ENCODE measurements at regions not wholly inside any gene's neighbourhood (a gene's known extent, or its start where the extent isn't known, plus 50 kb on each side); places are given as distances from the start of the nearest gene placed in this dataset.
"Not testable (repeated sequence)": the region's sequence is repeated elsewhere in the genome, so short reads cannot be mapped to it uniquely, and the experiment has no call there.

- no peaks in the 10 kb centered on the region for H4K20me1 ChIP-seq
- no peak overlapping the region for H3K4me3 ChIP-seq
- no peak overlapping the region for H3K9ac ChIP-seq
- H3K27me3 ChIP-seq = no peaks in the 10 kb centered on the region
- H3K4me2 ChIP-seq = no peak overlapping the region
- no peaks in the 10 kb centered on the region for H3K9me3 ChIP-seq (replicated peaks in 1 of 11)
- TF ChIP-seq Cebpa-rat (IDR thresholded peaks at IDR 0.05) = no peak
- peaks cover 0 to 7% (median 0%) of the 10 kb centered on the region in 10 experiments; a peak in 1 of 20 replicates for H3K4me1 ChIP-seq
- no peaks in the 10 kb centered on the region for H3K36me3 ChIP-seq
- H3K27ac ChIP-seq = no peak overlapping the region
Observed at GRCh38 chr14:40248671-40249070, 816.4 kb upstream of the FBXO33 start.

- H3K4me3 ChIP-seq = no peak overlapping the region
- no peaks in the 10 kb centered on the region for H4K20me1 ChIP-seq
- H3K4me2 ChIP-seq = no peak overlapping the region
- H3K9me3 ChIP-seq (replicated peaks in 1 of 11) = peaks cover 10 to 30% (median 20%) of the 10 kb centered on the region in 11 experiments
- 0 out of 22 replicates have a peak, but pooled peaks cover 0 to 4% (median 0%) of the 10 kb centered on the region in 11 experiments for H3K36me3 ChIP-seq
- no peak for TF ChIP-seq Cebpa-rat (IDR thresholded peaks at IDR 0.05)
- no peak overlapping the region for H3K9ac ChIP-seq
- H3K27ac ChIP-seq = no peak overlapping the region
- H3K27me3 ChIP-seq = no peaks in the 10 kb centered on the region
- no peaks in the 10 kb centered on the region for H3K4me1 ChIP-seq
Observed at GRCh38 chr14:40240245-40240859, 808.1 kb upstream of the FBXO33 start.

- no peak overlapping the region for H3K9ac ChIP-seq
- 0 out of 22 replicates have a peak, but pooled peaks cover 0 to 13% (median 0%) of the 10 kb centered on the region in 11 experiments for H3K36me3 ChIP-seq
- H3K9me3 ChIP-seq (replicated peaks in 1 of 11) = peaks cover 23 to 45% (median 29%) of the 10 kb centered on the region in 11 experiments
- H3K4me1 ChIP-seq = no peaks in the 10 kb centered on the region
- no peaks in the 10 kb centered on the region for H3K27me3 ChIP-seq
- H4K20me1 ChIP-seq = no peaks in the 10 kb centered on the region
- H3K4me3 ChIP-seq = no peak overlapping the region
- TF ChIP-seq Cebpa-rat (IDR thresholded peaks at IDR 0.05) = no peak
- H3K27ac ChIP-seq = no peak overlapping the region
- H3K4me2 ChIP-seq = no peak overlapping the region
Observed at GRCh38 chr14:40232302-40232701, 800.1 kb upstream of the FBXO33 start.

GRCh38 chr14:40229676-40230075 is 797.4 kb upstream of the FBXO33 start:
- Histone ChIP-seq H3K9ac (no peak overlapping the region), H3K36me3 (0 out of 22 replicates have a peak, but pooled peaks cover 0 to 8% (median 0%) of the 10 kb centered on the region in 11 experiments), H3K4me1 (no peaks in the 10 kb centered on the region), H3K27ac (no peak overlapping the region), H3K4me2 (no peak overlapping the region), H3K4me3 (no peak overlapping the region), H3K9me3 (replicated peaks in 1 of 11) (peaks cover 10 to 19% (median 12%) of the 10 kb centered on the region in 11 experiments), H4K20me1 (no peaks in the 10 kb centered on the region), H3K27me3 (no peaks in the 10 kb centered on the region)
- TF ChIP-seq Cebpa-rat (IDR thresholded peaks at IDR 0.05) = no peak

GRCh38 chr14:40222996-40223395 is 790.8 kb upstream of the FBXO33 start:
- H3K9ac ChIP-seq = no peak overlapping the region
- H3K36me3 ChIP-seq = peaks cover 0 to 3% (median 0%) of the 10 kb centered on the region in 11 experiments; a peak in 1 of 22 replicates
- H4K20me1 ChIP-seq = no peaks in the 10 kb centered on the region
- H3K4me1 ChIP-seq = peaks cover 15 to 29% (median 24%) of the 10 kb centered on the region in 10 experiments
- H3K4me2 ChIP-seq = no peak overlapping the region
- H3K9me3 ChIP-seq (replicated peaks in 1 of 11) = peaks cover 0 to 14% (median 4%) of the 10 kb centered on the region in 11 experiments; a peak in 8 of 22 replicates
- H3K27ac ChIP-seq = no peak overlapping the region
- TF ChIP-seq Cebpa-rat (IDR thresholded peaks at IDR 0.05) = no peak
- no peaks in the 10 kb centered on the region for H3K27me3 ChIP-seq
- H3K4me3 ChIP-seq = no peak overlapping the region

GRCh38 chr14:40221428-40221827 is 789.2 kb upstream of the FBXO33 start:
- Histone ChIP-seq H3K27me3 (no peaks in the 10 kb centered on the region), H3K9ac (no peak overlapping the region), H3K4me2 (peak overlapping the region in 1 of 11 experiments; percentile 14; a peak in 1 of 22 replicates), H3K27ac (peak overlapping the region in 4 of 11 experiments; percentile 8 to 23 (median 14); a peak in 4 of 22 replicates), H3K4me3 (no peak overlapping the region), H3K9me3 (replicated peaks in 1 of 11) (peaks cover 9 to 28% (median 19%) of the 10 kb centered on the region in 11 experiments), H3K4me1 (peaks cover 30 to 43% (median 37%) of the 10 kb centered on the region in 10 experiments), H3K36me3 (peaks cover 0 to 10% (median 6%) of the 10 kb centered on the region in 11 experiments; a peak in 11 of 22 replicates), H4K20me1 (no peaks in the 10 kb centered on the region)
- TF ChIP-seq Cebpa-rat (IDR thresholded peaks at IDR 0.05) = no peak

- Histone ChIP-seq H3K36me3 (peaks cover 0 to 10% (median 6%) of the 10 kb centered on the region in 11 experiments; a peak in 11 of 22 replicates), H4K20me1 (no peaks in the 10 kb centered on the region), H3K27me3 (no peaks in the 10 kb centered on the region), H3K4me2 (peak overlapping the region; percentile 50 to 84 (median 72)), H3K9me3 (replicated peaks in 1 of 11) (peaks cover 15 to 33% (median 23%) of the 10 kb centered on the region in 11 experiments), H3K9ac (peak overlapping the region; percentile 66 to 84 (median 81); a peak in 21 of 22 replicates), H3K4me3 (peak overlapping the region in 1 of 10 experiments; percentile 8; a peak in 1 of 20 replicates), H3K4me1 (peaks cover 30 to 44% (median 39%) of the 10 kb centered on the region in 10 experiments), H3K27ac (peak overlapping the region; percentile 95 to 100 (median 97))
- TF ChIP-seq Cebpa-rat (IDR thresholded peaks at IDR 0.05) = no peak
Observed at GRCh38 chr14:40219032-40219431, 786.8 kb upstream of the FBXO33 start.

- peak in 7 of 11 experiments; percentile 51 to 87 (median 73); a peak in 14 of 22 replicates for TF ChIP-seq Cebpa-rat (IDR thresholded peaks at IDR 0.05)
- Histone ChIP-seq H3K9me3 (replicated peaks in 1 of 11) (peaks cover 15 to 33% (median 23%) of the 10 kb centered on the region in 11 experiments), H3K4me2 (peak overlapping the region; percentile 50 to 84 (median 72)), H3K27ac (peak overlapping the region; percentile 95 to 100 (median 97)), H3K4me3 (peak overlapping the region in 6 of 10 experiments; percentile 1 to 29 (median 12); a peak in 9 of 20 replicates), H4K20me1 (no peaks in the 10 kb centered on the region), H3K36me3 (peaks cover 0 to 10% (median 6%) of the 10 kb centered on the region in 11 experiments; a peak in 11 of 22 replicates), H3K4me1 (peaks cover 30 to 46% (median 40%) of the 10 kb centered on the region in 10 experiments), H3K9ac (peak overlapping the region; percentile 75 to 84 (median 81); a peak in 21 of 22 replicates), H3K27me3 (no peaks in the 10 kb centered on the region)
Observed at GRCh38 chr14:40218282-40218941, 786.2 kb upstream of the FBXO33 start.

GRCh38 chr14:40216976-40217375 is 784.7 kb upstream of the FBXO33 start:
- Histone ChIP-seq H3K4me1 (peaks cover 30 to 46% (median 40%) of the 10 kb centered on the region in 10 experiments), H3K36me3 (peaks cover 0 to 10% (median 6%) of the 10 kb centered on the region in 11 experiments; a peak in 11 of 22 replicates)

GRCh38 chr14:40216408-40216807 is 784.2 kb upstream of the FBXO33 start:
- Histone ChIP-seq H3K4me3 (peak overlapping the region in 4 of 10 experiments; percentile 31 to 59 (median 40); a peak in 4 of 20 replicates), H3K36me3 (peaks cover 0 to 10% (median 6%) of the 10 kb centered on the region in 11 experiments; a peak in 11 of 22 replicates), H3K27ac (peak overlapping the region; percentile 95 to 100 (median 97); a peak in 21 of 22 replicates), H3K9ac (peak overlapping the region in 10 of 11 experiments; percentile 15 to 84 (median 82); a peak in 14 of 22 replicates), H3K9me3 (replicated peaks in 1 of 11) (peaks cover 16 to 35% (median 22%) of the 10 kb centered on the region in 11 experiments), H3K4me1 (peaks cover 30 to 46% (median 38%) of the 10 kb centered on the region in 10 experiments), H3K4me2 (peak overlapping the region in 2 of 11 experiments; percentile 29 to 72; a peak in 2 of 22 replicates)
- not testable (repeated sequence) for H4K20me1 ChIP-seq, H3K27me3 ChIP-seq

More at GRCh38 chr14:40216976-40217375, 784.7 kb upstream of the FBXO33 start:
- Histone ChIP-seq H3K4me3 (peak overlapping the region in 7 of 10 experiments; percentile 10 to 59 (median 32); a peak in 11 of 20 replicates), H3K9ac (peak overlapping the region; percentile 15 to 84 (median 81); a peak in 20 of 22 replicates), H3K9me3 (replicated peaks in 1 of 11) (peaks cover 16 to 36% (median 22%) of the 10 kb centered on the region in 11 experiments), H3K27me3 (no peaks in the 10 kb centered on the region), H3K27ac (peak overlapping the region; percentile 95 to 100 (median 97)), H4K20me1 (no peaks in the 10 kb centered on the region), H3K4me2 (peak overlapping the region in 10 of 11 experiments; percentile 18 to 84 (median 70); a peak in 16 of 22 replicates)
- TF ChIP-seq Cebpa-rat (IDR thresholded peaks at IDR 0.05) = no peak
